ENCODE measurements at regions not wholly inside any gene's neighbourhood (a gene's known extent, or its start where the extent isn't known, plus 50 kb on each side); places are given as distances from the start of the nearest gene placed in this dataset.
"Not testable (repeated sequence)": the region's sequence is repeated elsewhere in the genome, so short reads cannot be mapped to it uniquely, and the experiment has no call there.

GRCh38 chr7:150110882-150111281, 212.3 kb upstream of the LRRC61 start:
- DNase-seq, result not testable (repeated sequence)

- DNase-seq, result not testable (repeated sequence)
These were observed 211.6 kb upstream of the LRRC61 start for GRCh38 chr7:150111373-150112139.

- not testable (repeated sequence) for DNase-seq
These were observed 209.9 kb upstream of the LRRC61 start for GRCh38 chr7:150113301-150113700.

- not testable (repeated sequence) for DNase-seq
These were observed 208.6 kb upstream of the LRRC61 start for GRCh38 chr7:150114591-150114990.

GRCh38 chr7:150119966-150120365, 203.2 kb upstream of the LRRC61 start:
- not testable (repeated sequence) for DNase-seq

GRCh38 chr7:150125831-150126230, 197.3 kb upstream of the LRRC61 start:
- not testable (repeated sequence) for DNase-seq

GRCh38 chr7:150134451-150134850, 188.7 kb upstream of the LRRC61 start:
- DNase-seq, result not testable (repeated sequence)

GRCh38 chr7:150135620-150136190, 187.4 kb upstream of the LRRC61 start:
- DNase-seq, result not testable (repeated sequence)

GRCh38 chr7:150139840-150140239, 183.3 kb upstream of the LRRC61 start:
- DNase-seq, result not testable (repeated sequence)

- not testable (repeated sequence) for DNase-seq
These were observed 181.4 kb upstream of the LRRC61 start for GRCh38 chr7:150141525-150142345.

GRCh38 chr7:150146124-150146523, 177.0 kb upstream of the LRRC61 start:
- DNase-seq, result not testable (repeated sequence)

GRCh38 chr7:150147524-150147923, 175.6 kb upstream of the LRRC61 start:
- not testable (repeated sequence) for DNase-seq

- not testable (repeated sequence) for DNase-seq
These were observed 167.1 kb upstream of the LRRC61 start for GRCh38 chr7:150156015-150156414.

GRCh38 chr7:150158696-150159095, 164.5 kb upstream of the LRRC61 start:
- not testable (repeated sequence) for DNase-seq

- DNase-seq, result not testable (repeated sequence)
These were observed 153.6 kb upstream of the LRRC61 start for GRCh38 chr7:150169515-150169914.

- not testable (repeated sequence) for DNase-seq
These were observed 153.1 kb upstream of the LRRC61 start for GRCh38 chr7:150169943-150170490.

- DNase-seq, result not testable (repeated sequence)
These were observed 139.6 kb upstream of the LRRC61 start for GRCh38 chr7:150183602-150184001.

GRCh38 chr7:150189963-150190362, 133.2 kb upstream of the LRRC61 start:
- not testable (repeated sequence) for DNase-seq

GRCh38 chr7:150192541-150192940, 130.6 kb upstream of the LRRC61 start:
- DNase-seq, result not testable (repeated sequence)

GRCh38 chr7:150193866-150194265, 129.3 kb upstream of the LRRC61 start:
- not testable (repeated sequence) for DNase-seq

All from stimulated activated CD4-positive, alpha-beta T cell treated with anti-CD3 and anti-CD28 coated beads, Interleukin-4, amount 100 ng/mL, for 1 hour (primary cell).